AG10803 (cell line): ENCODE measurements at regions not wholly inside any gene's neighbourhood (a gene's known extent, or its start where the extent isn't known, plus 50 kb on each side); places are given as distances from the start of the nearest gene placed in this dataset.

Source experiments
- DNase-seq: peaks from one replicate; pipeline ENCODE4 v3.0.0; 2010; ENCODE audit warnings: low read depth
- H3K4me3 ChIP-seq: 2 replicates; pipeline ENCODE4 v1.5.1; 2011; ENCODE audit warnings: mild to moderate bottlenecking, low read length, control low read depth
- TF ChIP-seq, protein P1 (sequence below): conservative IDR thresholded peaks from 2 replicates; pipeline ENCODE4 v1.5.1; 2011; ENCODE audit warnings: mild to moderate bottlenecking, low read length, control low read depth, inconsistent platforms

GRCh38 chr9:119829748-119830147 lies 460.5 kb upstream of the BRINP1 start:
- DNase-seq, result no peak
- TF ChIP-seq, protein P1, sequence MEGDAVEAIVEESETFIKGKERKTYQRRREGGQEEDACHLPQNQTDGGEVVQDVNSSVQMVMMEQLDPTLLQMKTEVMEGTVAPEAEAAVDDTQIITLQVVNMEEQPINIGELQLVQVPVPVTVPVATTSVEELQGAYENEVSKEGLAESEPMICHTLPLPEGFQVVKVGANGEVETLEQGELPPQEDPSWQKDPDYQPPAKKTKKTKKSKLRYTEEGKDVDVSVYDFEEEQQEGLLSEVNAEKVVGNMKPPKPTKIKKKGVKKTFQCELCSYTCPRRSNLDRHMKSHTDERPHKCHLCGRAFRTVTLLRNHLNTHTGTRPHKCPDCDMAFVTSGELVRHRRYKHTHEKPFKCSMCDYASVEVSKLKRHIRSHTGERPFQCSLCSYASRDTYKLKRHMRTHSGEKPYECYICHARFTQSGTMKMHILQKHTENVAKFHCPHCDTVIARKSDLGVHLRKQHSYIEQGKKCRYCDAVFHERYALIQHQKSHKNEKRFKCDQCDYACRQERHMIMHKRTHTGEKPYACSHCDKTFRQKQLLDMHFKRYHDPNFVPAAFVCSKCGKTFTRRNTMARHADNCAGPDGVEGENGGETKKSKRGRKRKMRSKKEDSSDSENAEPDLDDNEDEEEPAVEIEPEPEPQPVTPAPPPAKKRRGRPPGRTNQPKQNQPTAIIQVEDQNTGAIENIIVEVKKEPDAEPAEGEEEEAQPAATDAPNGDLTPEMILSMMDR, result no peak

DNA sequence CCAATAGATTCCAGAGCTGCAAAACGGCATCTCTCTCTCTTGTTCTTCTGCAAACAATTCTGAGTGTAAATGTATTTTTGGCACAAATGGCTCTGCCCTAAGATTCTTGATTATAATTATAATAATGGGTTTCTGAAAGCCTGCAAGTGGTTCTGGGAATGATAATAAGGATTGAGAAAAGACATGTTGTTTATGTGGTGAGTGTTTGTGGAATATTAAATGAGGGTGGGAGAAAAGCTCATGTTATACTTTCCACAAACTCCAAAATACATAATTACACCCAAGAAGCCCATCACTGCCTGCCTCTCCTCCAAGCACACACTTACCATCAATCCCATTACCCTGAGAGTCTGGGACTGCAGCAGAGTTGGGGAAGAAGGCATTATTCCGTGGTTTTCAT lies 460.0 kb upstream of the BRINP1 start:
- DNase-seq, result no peak
- TF ChIP-seq, protein P1, result no peak
- H3K4me3 ChIP-seq, result no peak overlapping the region

More at GRCh38 chr9:119829748-119830147, 460.5 kb upstream of the BRINP1 start:
- no peak overlapping the region for H3K4me3 ChIP-seq

GRCh38 chr9:119827526-119827925 lies 458.3 kb upstream of the BRINP1 start:
- DNase-seq, result no peak
- H3K4me3 ChIP-seq, result no peak overlapping the region
- TF ChIP-seq, protein P1, result no peak

GRCh38 chr9:119827126-119827525 lies 457.9 kb upstream of the BRINP1 start:
- no peak overlapping the region for H3K4me3 ChIP-seq
- no peak for DNase-seq
- TF ChIP-seq, protein P1, result no peak

DNA sequence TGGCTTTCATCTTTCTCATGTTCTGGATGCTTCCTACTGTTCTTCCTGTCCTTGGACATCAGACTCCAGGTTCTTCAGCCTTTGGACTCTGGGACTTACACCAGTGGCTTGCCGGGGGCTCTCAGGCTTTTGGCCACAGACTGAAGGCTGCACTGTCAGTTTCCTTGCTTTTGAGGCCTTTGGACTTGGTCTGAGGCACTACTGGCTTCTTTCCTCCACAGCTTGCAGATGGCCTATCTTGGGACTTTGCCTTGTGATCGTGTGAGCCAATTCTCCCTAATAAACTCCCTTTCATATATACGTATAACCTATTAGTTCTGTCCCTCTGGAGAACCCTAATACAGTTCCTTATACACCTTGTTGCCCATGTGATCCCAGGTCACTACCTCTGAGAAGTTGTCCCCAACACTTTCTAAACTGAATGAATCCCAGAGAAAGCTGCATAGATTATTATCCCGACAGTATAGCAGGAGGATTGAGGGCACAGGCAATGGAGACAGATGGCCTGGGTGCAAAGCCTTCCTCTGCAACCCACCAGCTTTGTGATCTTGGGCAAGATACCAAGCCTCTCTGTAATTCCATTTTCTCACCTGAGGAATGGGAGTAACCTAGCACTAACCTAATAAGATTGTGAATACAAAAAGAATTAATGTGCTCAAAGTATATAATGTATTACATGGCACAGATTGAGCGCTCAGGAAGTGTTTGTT lies 449.6 kb upstream of the BRINP1 start:
- no peak overlapping the region for H3K4me3 ChIP-seq
- TF ChIP-seq, protein P1, result no peak
- no peak for DNase-seq

DNA sequence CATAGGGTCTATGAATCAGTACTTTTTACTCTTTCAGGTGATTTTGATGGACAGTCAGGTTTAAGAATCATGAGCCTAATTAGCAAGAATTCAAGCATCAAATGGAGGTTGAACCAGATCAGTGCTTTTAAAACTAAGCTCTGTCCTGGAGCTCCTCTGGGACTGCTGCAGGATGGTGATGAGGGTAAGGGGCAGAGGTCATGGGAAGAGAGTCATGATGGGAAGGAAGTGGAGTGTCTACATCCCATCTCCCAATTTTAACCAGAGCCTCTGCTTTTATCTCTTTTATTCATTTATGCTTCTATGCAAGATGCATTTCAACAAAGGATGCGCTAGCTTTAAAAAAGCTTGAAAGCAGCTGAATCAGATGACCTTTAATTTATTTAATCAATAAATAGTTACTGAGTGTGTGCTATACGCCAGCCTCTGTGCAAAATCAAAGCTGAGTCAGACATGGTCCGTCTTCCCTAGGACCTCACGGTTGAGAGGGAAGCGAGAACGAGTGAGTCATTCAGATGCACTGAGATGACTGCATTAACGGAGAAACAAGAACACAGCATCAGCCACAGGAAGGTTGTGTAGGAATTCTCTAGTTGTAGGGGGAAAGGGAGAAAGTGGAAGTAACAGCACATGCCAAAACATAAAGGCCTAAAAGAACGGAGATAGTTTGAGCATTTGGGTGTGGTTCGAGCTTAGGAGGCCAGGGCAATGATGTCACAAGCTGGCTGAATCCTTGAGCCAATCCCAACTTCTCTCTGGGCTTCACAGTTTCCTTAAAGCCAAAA lies 441.6 kb upstream of the BRINP1 start:
- peak; percentile 83 for DNase-seq
- TF ChIP-seq, protein P1, result no peak
- H3K4me3 ChIP-seq, result no peak overlapping the region

GRCh38 chr9:119803679-119804078 lies 434.4 kb upstream of the BRINP1 start:
- TF ChIP-seq, protein P1, result no peak
- no peak overlapping the region for H3K4me3 ChIP-seq
- no peak for DNase-seq
